Trophoblast cell (in vitro differentiated cells and primary cell): ENCODE measurements at regions not wholly inside any gene's neighbourhood (a gene's known extent, or its start where the extent isn't known, plus 50 kb on each side); places are given as distances from the start of the nearest gene placed in this dataset.

Experiments used
- DNase-seq, 2 donors: peaks; one replicate each; pipeline ENCODE4 v3.0.0-alpha.2; 2016
- H2AFZ ChIP-seq: 2 replicates; pipeline ENCODE4 v1.6.1; 2013; ENCODE audit warnings: low read length, moderate library complexity, mild to moderate bottlenecking; ENCODE audit not compliant: insufficient read depth, poor library complexity
- H2AK5ac ChIP-seq: 2 replicates; pipeline ENCODE4 v1.6.1; 2013; ENCODE audit warnings: mild to moderate bottlenecking, low read length
- H2BK120ac ChIP-seq: 2 replicates; pipeline ENCODE4 v1.6.1; 2013; ENCODE audit warnings: low read length, mild to moderate bottlenecking, moderate library complexity; ENCODE audit not compliant: insufficient read depth, poor library complexity
- H2BK12ac ChIP-seq: 2 replicates; pipeline ENCODE4 v1.6.1; 2013; ENCODE audit warnings: mild to moderate bottlenecking, low read length, moderate library complexity
- H2BK5ac ChIP-seq: 2 replicates; pipeline ENCODE4 v1.6.1; 2013; ENCODE audit warnings: low read length, low read depth, moderate library complexity, mild to moderate bottlenecking; ENCODE audit not compliant: poor library complexity
- H3K14ac ChIP-seq: 2 replicates; pipeline ENCODE4 v1.6.1; 2013; ENCODE audit warnings: mild to moderate bottlenecking, low read length
- H3K18ac ChIP-seq: 2 replicates; pipeline ENCODE4 v1.6.1; 2013; ENCODE audit warnings: mild to moderate bottlenecking, low read length
- H3K23ac ChIP-seq: 2 replicates; pipeline ENCODE4 v1.6.1; 2013; ENCODE audit warnings: low read length
- H3K27ac ChIP-seq: 2 replicates; pipeline ENCODE4 v1.5.1; 2013; ENCODE audit warnings: low read depth, mild to moderate bottlenecking, inconsistent platforms, low read length, moderate library complexity
- H3K27me3 ChIP-seq: 2 replicates; pipeline ENCODE4 v1.6.1; 2013; ENCODE audit warnings: inconsistent platforms, mild to moderate bottlenecking, low read length, moderate library complexity; ENCODE audit not compliant: insufficient read depth
- H3K36me3 ChIP-seq, 2 experiments: 1 replicate in 1 of 2; 2 replicates in 1 of 2; pipeline ENCODE4 v1.6.1; 2013; ENCODE audit warnings: low read length in 2 of 2, mild to moderate bottlenecking in 2 of 2, moderate library complexity in 1 of 2; ENCODE audit not compliant: insufficient read depth in 2 of 2, control insufficient read depth in 1 of 2
- H3K4ac ChIP-seq: 2 replicates; pipeline ENCODE4 v1.6.1; 2013; ENCODE audit warnings: low read depth, mild to moderate bottlenecking, low read length, moderate library complexity
- H3K4me1 ChIP-seq, 2 experiments: 1 replicate in 1 of 2; 2 replicates in 1 of 2; pipeline ENCODE4 v1.6.1; 2013; ENCODE audit warnings: low read length in 2 of 2, mild to moderate bottlenecking in 2 of 2, moderate library complexity in 1 of 2; ENCODE audit not compliant: insufficient read depth in 2 of 2, control insufficient read depth in 1 of 2
- H3K4me2 ChIP-seq: 2 replicates; pipeline ENCODE4 v1.6.1; 2013; ENCODE audit warnings: inconsistent platforms, mild to moderate bottlenecking, low read length, moderate library complexity
- H3K4me3 ChIP-seq: 2 replicates; pipeline ENCODE4 v1.5.1; 2013; ENCODE audit warnings: mild to moderate bottlenecking, low read depth, low read length, inconsistent platforms
- H3K79me1 ChIP-seq: one replicate; pipeline ENCODE4 v1.6.1; 2013; ENCODE audit warnings: low read length
- H3K79me2 ChIP-seq: 2 replicates; pipeline ENCODE4 v1.6.1; 2013; ENCODE audit warnings: low read length, mild to moderate bottlenecking; ENCODE audit not compliant: control insufficient read depth, insufficient read depth, poor library complexity
- H3K9ac ChIP-seq: 2 replicates; pipeline ENCODE4 v1.6.1; 2013; ENCODE audit warnings: mild to moderate bottlenecking, low read length
- H3K9me3 ChIP-seq: 2 replicates; pipeline ENCODE4 v1.6.1; 2013; ENCODE audit warnings: low read depth, mild to moderate bottlenecking, control low read depth, inconsistent platforms, low read length; ENCODE audit not compliant: insufficient read depth
- H4K12ac ChIP-seq: 2 replicates; pipeline ENCODE4 v1.6.1; 2013; ENCODE audit warnings: low read depth, mild to moderate bottlenecking, low read length, moderate library complexity
- H4K8ac ChIP-seq: 2 replicates; pipeline ENCODE4 v1.6.1; 2013; ENCODE audit warnings: low read depth, mild to moderate bottlenecking, low read length, moderate library complexity
- H4K91ac ChIP-seq: one replicate; pipeline ENCODE4 v1.6.1; 2013; ENCODE audit warnings: low read depth, mild to moderate bottlenecking, low read length, moderate library complexity
- WGBS: extraction: QIAGEN DNeasy Blood & Tissue Kit; methylation state at CpG from one replicate; pipeline ENCODE4 v1.1.7; 2013; ENCODE audit warnings: missing lambda C conversion rate; ENCODE audit not compliant: insufficient read length, insufficient coverage; ENCODE audit errors: extremely low coverage; 5-methylcytosine and 5-hydroxymethylcytosine counted together

GRCh38 chrX:19283597-19284339 is 60.0 kb upstream of the PDHA1 start:
- Histone ChIP-seq H3K36me3 (no peaks in the 10 kb centered on the region), H3K4me2 (no peak overlapping the region), H3K23ac (no peak overlapping the region), H3K79me2 (no peaks in the 10 kb centered on the region), H3K9me3 (peaks cover 2% of the 10 kb centered on the region), H2AK5ac (no peak overlapping the region), H4K8ac (no peak overlapping the region), H3K4me1 (no peaks in the 10 kb centered on the region), H3K18ac (no peak overlapping the region), H3K4me3 (no peak overlapping the region), H3K9ac (no peak overlapping the region), H4K91ac (no peak overlapping the region), H3K79me1 (no peaks in the 10 kb centered on the region), H2BK120ac (no peak overlapping the region), H4K12ac (no peak overlapping the region), H3K14ac (no peak overlapping the region), H3K4ac (no peak overlapping the region), H2BK12ac (no peak overlapping the region), H3K27me3 (no peaks in the 10 kb centered on the region), H2AFZ (no peak overlapping the region), H3K27ac (no peak overlapping the region), H2BK5ac (no peak overlapping the region)
- no CpG with 5 or more reads among the region's 6 CpGs for WGBS
- no peak for DNase-seq

GRCh38 chrX:19285857-19286256 is 57.9 kb upstream of the PDHA1 start:
- H2AFZ ChIP-seq = no peak overlapping the region
- no peak overlapping the region for H4K91ac ChIP-seq
- no peak overlapping the region for H3K23ac ChIP-seq
- no peak overlapping the region for H2BK12ac ChIP-seq
- DNase-seq = no peak
- H3K9me3 ChIP-seq = no peaks in the 10 kb centered on the region
- no peak overlapping the region for H2AK5ac ChIP-seq
- no peak overlapping the region for H3K14ac ChIP-seq
- no peak overlapping the region for H3K9ac ChIP-seq
- H3K4ac ChIP-seq = no peak overlapping the region
- no peak overlapping the region for H3K4me3 ChIP-seq
- no peak overlapping the region for H4K12ac ChIP-seq
- no peak overlapping the region for H2BK120ac ChIP-seq
- H2BK5ac ChIP-seq = no peak overlapping the region
- H3K4me2 ChIP-seq = no peak overlapping the region
- H3K27ac ChIP-seq = no peak overlapping the region
- no peak overlapping the region for H3K18ac ChIP-seq
- no peaks in the 10 kb centered on the region for H3K27me3 ChIP-seq
- H3K79me2 ChIP-seq = no peaks in the 10 kb centered on the region
- H3K36me3 ChIP-seq = no peaks in the 10 kb centered on the region
- H4K8ac ChIP-seq = no peak overlapping the region
- H3K79me1 ChIP-seq = no peaks in the 10 kb centered on the region
- H3K4me1 ChIP-seq = no peaks in the 10 kb centered on the region

GRCh38 chrX:19291086-19291485 is 52.6 kb upstream of the PDHA1 start:
- Histone ChIP-seq H3K27ac (no peak overlapping the region), H3K79me1 (no peaks in the 10 kb centered on the region), H3K23ac (no peak overlapping the region), H2BK5ac (no peak overlapping the region), H3K4ac (no peak overlapping the region), H2AFZ (no peak overlapping the region), H3K4me3 (no peak overlapping the region), H4K12ac (no peak overlapping the region), H3K9ac (no peak overlapping the region), H3K9me3 (no peaks in the 10 kb centered on the region), H3K27me3 (no peaks in the 10 kb centered on the region), H2AK5ac (no peak overlapping the region), H2BK120ac (no peak overlapping the region), H3K4me1 (no peaks in the 10 kb centered on the region), H3K79me2 (no peaks in the 10 kb centered on the region), H3K14ac (no peak overlapping the region), H3K4me2 (no peak overlapping the region), H4K91ac (no peak overlapping the region), H3K36me3 (no peaks in the 10 kb centered on the region), H3K18ac (no peak overlapping the region), H4K8ac (no peak overlapping the region), H2BK12ac (no peak overlapping the region)
- no CpG with 5 or more reads among the region's 5 CpGs for WGBS
- no peak for DNase-seq

- H3K36me3 ChIP-seq = no peaks in the 10 kb centered on the region
- no peak overlapping the region for H4K12ac ChIP-seq
- no peak overlapping the region for H3K18ac ChIP-seq
- H3K14ac ChIP-seq = no peak overlapping the region
- no peaks in the 10 kb centered on the region for H3K4me1 ChIP-seq
- no CpG with 5 or more reads among the region's 6 CpGs for WGBS
- no peak overlapping the region for H3K9ac ChIP-seq
- DNase-seq = no peak
- H3K23ac ChIP-seq = no peak overlapping the region
- H2AK5ac ChIP-seq = no peak overlapping the region
- no peaks in the 10 kb centered on the region for H3K79me1 ChIP-seq
- H2AFZ ChIP-seq = no peak overlapping the region
- no peaks in the 10 kb centered on the region for H3K27me3 ChIP-seq
- no peak overlapping the region for H3K4me2 ChIP-seq
- H3K79me2 ChIP-seq = no peaks in the 10 kb centered on the region
- no peak overlapping the region for H3K4me3 ChIP-seq
- H4K8ac ChIP-seq = no peak overlapping the region
- no peak overlapping the region for H3K4ac ChIP-seq
- H3K9me3 ChIP-seq = no peaks in the 10 kb centered on the region
- no peak overlapping the region for H2BK12ac ChIP-seq
- no peak overlapping the region for H3K27ac ChIP-seq
- no peak overlapping the region for H4K91ac ChIP-seq
- H2BK120ac ChIP-seq = no peak overlapping the region
- H2BK5ac ChIP-seq = no peak overlapping the region
Observed at GRCh38 chrX:19293606-19294325, 50.0 kb upstream of the PDHA1 start.
